HG02943 (cell line): ENCODE measurements at regions not wholly inside any gene's neighbourhood (a gene's known extent, or its start where the extent isn't known, plus 50 kb on each side); places are given as distances from the start of the nearest gene placed in this dataset.

Experiments
- ATAC-seq: cut with Tn5 transposase; IDR thresholded peaks from one replicate; pipeline ENCODE4 v1.9.1; 2021; ENCODE audit warnings: mild to moderate bottlenecking, low read depth, moderate library complexity; ENCODE audit not compliant: unreplicated experiment

DNA sequence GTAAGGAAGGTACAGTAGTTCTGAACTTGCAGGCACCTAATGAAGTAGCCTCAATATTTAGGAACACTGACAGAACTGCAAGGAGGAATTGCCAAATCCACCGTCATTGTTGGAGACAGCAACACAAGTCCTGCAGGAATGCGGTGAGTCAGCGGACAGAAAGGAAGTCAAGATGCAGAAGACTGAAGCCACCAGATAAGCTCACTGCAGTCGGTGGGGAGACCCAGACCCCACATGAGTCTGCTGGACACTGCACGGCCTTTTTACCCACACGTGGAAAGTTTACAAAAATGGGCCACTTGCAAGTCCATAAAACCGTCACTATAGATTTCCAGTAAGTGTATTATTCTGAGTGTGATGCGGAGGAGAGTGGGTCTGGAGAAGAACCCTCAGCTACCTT, 1471.6 kb downstream of the TBC1D22A start:
- ATAC-seq = no peak

DNA sequence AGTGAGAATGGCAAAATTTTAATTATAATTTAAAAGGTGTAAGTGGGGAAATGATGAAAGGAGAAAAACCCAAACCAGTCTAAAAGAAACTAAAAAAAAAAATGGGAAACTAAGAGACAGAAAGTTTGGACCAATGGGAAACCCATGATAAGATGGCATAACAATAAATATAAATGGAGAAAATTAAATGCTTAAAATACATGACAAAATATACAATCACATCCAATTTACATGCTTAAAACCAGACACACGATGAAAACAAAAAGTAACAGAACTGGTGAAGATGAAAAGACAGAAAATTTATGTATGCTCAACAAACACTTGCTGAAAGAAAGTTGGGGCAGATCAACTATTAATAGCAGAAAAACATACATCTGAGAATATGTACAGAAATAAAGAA, 1471.1 kb downstream of the TBC1D22A start:
- ATAC-seq = no peak

DNA sequence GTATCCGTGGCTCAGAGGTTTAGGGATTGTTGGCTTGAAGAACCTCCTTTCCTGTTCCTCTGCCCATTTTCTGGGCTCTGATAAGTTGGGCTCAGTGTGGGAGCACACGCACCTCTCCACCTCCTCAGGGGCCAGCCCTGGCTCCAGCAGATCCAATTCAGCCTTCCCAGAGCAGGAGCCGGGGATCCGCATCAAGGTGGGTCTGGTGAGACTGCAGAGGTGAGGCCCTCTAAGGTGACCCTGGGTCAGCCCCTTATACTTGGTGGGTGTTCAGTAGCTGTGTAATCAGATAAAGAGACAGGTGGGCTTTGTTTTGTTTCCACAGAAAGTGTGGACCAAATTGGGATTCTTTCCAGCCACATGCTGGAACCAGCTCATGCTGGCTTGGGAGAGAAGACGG, 1466.0 kb downstream of the TBC1D22A start:
- ATAC-seq = no peak

DNA sequence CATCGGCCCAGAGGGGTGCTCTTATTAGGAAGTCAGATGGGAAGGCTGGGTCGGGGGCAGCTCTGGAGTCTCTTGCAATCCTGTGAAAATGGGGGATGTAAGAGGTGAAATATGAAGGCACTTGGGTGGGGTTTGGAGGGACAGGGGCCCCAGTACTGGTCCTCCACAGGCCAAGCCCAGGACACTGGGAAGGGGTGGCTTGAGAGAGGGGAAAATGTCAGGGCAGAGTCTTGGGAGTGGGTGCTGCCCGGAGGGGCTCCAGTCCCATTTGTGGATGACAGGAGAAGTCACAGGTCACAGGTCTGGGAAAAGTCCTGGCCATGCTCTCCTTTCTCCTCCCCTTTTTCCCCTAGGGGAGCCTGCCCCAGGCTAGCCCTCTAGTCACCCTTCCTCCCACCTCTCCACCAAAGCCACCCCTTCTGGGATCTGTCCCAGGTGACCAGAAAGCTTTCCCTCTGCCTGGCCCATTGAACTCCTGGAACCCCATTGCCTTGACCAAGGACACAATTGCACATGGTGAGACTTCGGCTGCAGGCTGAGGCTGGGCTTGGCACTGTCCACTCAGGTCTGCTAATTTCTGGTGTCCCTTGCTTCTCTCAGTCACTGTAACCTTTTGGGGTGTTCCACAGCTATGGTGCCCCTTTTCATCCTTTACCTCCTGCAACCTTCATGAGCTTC, 1465.0 kb downstream of the TBC1D22A start:
- ATAC-seq = no peak

DNA sequence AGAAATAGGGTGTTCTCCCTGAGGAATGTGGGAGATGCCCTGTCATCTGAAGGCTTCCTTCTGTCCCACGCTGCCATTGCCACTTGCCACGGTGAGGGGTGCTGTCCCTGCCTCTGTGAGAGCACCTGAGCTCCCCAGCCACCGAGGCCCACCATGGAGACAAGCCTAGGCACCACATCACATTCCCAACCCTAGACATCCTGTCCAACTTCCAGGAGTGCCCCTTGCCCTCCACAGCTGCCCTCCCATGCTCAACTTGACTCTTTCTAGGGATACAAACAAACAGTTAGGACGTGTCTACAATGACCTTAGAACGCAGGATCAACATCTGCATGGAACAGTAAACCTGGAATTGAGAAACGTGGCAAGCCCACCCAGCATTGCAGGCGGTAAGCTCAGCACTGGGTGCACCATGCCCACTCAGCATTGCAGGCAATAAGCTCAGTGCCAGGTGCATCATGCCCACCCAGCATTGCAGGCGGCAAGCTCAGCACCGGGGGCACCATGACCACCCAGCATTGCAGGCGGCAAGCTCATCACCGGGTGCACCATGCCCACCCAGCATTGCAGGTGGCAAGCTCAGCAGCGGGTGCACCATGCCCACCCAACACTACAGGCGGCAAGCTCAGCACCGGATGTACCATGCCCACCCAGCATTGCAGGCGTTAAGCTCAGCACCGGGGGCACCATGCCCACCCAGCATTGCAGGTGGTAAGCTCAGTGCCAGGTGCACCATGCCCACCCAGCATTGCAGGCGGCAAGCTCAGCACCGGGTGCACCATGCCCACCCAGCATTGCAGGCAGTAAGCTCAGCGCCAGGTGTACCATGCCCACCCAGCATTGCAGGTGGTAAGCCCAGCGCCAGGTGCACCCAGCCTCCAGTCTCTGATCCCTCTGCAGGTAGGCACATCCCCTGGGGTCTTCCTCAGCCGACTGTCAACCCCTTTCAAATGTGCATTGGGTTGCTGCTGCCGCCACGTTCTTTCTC, 1463.9 kb downstream of the TBC1D22A start:
- ATAC-seq = no peak

DNA sequence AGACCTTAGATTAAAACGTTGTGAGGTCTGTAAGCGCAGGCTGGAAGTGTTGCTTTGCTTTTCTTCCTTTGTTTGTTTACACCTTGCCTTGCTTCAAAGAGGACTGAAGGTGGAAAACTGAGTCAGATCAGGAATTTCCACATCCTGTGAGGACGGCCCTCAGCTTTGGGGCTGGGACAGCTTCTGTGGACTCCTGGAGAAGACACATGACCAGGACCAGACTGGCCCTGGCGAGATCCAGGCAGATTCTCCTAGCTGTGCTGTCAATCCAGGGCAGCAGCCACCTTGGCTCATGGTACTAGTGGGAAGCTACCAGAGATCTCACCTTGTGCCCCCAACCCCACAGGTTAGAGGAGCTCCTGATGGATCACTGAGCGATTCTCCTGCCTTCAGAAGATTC, 1461.9 kb downstream of the TBC1D22A start:
- no peak for ATAC-seq

DNA sequence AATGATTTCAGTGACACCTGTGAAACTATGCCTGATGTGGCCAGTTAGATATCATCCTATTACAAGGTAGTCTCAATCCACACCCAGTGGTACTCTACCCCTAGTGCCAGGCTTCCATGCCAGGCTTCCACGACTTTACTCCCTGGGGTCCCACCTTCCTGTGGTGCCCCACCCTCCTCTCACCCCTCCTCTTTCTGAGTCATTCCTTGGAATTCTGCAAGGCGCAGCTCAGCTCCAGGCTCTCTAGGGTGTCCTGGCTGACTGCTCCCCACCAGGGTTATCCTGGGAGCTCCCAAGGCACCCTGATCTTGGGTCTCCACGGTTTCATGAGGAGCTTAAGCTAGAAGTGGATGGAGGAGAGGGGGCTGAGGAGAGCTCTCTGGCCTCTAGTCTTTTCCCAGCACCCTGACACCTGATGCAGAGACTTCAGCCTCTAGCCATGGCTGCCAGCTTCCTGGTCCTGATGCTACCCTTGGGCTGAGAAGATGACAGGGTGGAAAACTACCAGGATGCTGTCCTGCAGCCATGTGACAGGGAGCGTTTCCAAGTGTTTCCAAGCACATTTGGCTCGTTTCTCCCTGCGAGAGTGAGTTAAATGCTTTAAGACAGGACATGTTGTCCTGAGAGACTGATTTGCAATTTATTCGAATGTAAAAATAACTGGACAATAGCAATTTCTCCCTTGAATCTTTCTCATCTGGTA, 1461.2 kb downstream of the TBC1D22A start:
- no peak for ATAC-seq

DNA sequence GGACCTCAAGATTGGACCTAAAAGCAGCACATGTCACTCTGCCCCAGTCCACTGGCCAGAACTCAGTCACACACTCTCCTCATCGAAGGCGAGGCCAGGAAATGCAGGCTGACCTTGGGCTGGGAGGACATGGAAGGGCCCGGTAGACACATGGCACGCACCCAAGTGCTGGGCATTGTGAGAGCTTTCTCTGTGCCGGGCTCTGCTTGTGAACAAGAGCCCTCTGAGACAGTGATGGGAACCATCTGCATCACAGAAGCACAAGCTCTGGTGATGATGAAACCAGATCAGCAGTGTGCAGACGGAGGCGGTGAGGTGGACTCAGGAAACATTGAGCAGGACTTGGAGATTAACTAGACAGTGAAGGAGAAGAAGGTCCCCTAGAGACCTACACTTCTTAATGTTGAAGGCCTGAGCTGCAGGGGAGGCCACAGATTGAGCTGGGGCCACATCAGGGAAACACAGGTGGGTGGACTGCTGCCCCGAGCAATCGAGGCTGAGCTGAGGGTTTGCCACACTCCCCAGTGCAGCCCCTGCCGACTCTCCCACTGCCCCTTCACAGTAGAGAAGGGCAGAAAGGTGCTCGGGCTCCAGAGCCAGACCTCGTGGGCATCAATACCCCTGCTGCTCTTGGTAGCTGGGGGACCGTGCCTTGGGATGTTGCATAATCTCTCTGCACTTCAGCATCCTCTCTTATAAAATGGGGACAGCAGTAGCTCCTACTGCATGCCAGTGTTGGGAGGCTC, 1460.5 kb downstream of the TBC1D22A start:
- ATAC-seq = no peak

DNA sequence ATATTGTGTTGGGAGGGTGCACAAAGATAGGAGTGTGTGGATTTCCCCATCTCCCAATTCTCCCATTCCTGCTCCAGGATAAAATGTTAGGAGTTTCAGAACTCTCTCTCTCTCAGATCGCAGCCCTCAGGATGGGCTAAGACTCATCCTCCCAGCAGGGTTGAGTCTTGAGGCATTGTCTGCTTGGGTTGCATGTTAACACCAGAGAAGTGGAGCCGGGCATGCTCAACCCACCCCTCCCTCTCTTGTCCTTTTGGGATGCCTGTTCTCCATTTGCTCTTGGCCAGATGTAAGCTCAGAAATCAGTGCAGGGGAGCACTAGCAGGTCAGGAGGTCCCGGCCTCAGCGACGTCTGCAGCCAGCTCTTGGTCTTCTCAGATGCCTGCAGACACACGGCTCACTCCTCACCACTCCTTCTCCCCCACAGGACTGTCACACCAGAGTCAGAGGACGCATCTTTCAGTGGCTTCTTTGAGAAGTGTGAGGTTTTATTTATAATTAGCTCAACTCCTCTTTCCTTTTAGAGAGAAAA, 1456.5 kb downstream of the TBC1D22A start:
- no peak for ATAC-seq

DNA sequence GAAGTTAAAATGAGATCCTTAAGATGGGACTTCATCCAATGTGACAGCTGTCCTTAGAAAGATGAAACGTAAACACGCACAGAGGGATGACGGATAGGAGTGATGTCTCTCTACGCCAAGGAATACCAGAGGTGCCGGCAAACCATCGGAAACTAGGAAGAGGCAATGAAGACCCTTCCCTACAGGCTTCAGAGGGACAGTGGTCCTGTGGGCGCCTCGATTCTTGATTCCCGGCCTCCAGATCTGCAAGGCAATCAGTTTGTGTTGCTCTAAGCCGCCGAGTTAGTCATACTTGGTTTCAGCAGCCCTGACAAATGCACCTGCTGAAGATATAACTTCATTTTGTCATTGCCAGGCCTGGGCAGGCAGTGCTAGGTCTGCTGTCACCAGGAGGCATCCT, 1455.1 kb downstream of the TBC1D22A start:
- no peak for ATAC-seq

DNA sequence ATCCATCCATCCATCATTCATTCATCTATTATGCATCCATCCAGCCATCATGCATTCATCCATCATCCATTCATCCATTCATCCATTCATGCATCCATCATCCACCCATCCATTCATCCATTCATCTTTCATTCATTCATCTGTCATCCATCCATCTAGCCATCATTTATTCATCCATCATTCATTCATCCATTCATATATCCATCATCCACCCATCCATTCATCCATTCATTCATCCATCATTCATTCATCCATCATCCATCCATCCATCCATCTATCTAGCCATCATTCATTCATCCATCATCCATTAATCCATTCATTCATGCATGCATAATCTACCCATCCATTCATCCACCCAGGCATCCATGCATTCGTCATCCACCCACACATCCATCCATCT, 1450.3 kb downstream of the TBC1D22A start:
- no peak for ATAC-seq

DNA sequence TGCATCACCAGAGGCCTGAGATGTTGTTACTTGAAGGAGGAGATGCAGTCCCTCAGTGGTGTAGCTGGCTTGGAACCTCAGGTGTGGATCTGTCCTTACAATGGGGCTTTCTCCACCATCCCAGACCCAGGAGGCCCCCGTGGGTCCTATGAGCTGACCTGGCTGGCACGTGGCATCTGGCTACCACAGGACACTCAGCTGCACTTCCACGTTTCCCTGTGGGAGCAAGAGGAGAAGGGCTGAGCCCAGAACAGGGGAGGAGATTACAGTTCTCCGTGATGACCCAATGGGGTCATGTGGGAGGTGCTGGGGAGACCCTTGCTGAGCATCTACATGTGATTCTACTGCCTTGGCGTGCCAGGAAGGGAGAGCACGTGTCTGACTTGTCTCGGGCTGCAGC, 1448.4 kb downstream of the TBC1D22A start:
- no peak for ATAC-seq

DNA sequence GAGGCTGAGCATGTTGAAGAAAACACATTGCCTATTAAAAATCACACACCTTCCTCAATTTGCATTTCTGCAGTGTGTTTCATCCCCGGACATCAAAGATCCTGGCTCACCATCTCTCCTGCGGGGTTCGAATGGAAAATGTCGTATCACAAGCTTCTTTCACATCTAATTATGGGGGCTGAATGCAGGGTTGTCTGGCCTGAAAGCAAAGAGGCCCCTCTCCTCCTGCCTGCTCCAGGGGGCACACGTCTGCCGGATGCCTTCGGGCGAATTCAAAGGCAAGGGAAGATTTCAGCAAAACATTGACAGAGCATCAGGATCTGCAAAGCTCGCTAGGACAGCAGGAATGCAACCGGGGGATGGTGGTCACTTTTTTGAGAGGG, 1447.7 kb downstream of the TBC1D22A start:
- ATAC-seq = no peak

DNA sequence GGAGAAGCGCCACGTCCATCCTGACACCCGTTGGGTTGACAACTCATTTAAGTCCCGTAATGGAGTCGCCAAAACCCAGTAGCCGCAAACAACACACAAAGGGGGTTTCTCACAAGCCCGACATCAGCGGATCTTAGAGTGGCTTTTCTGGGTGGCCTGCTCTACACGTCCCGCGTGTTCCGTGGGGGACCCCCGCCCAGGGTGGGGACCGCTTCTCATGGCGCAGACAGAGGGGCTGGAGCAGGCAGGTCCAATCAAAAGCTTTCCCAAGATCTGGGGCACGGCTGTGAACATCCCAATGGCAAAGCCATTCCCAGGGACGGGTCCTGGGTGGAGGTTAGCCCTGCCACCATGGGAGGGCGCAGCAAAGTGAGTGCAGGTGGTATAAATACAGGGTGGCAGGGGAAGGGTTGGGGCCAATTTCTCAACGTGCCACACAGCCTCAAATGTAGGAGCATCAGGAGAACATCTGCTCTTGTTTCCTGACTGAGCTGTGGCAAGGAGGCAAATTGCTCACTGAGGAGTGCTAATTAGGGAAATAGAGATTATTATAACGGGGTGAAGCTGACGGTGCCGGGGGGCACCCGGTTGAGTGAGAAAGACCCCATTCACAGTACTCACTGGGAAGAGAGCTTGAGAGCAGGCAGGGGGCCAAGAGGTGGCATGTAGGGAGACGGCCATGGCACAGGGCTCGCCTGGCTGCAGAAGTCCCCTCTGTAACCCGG, 1447.2 kb downstream of the TBC1D22A start:
- ATAC-seq = no peak

DNA sequence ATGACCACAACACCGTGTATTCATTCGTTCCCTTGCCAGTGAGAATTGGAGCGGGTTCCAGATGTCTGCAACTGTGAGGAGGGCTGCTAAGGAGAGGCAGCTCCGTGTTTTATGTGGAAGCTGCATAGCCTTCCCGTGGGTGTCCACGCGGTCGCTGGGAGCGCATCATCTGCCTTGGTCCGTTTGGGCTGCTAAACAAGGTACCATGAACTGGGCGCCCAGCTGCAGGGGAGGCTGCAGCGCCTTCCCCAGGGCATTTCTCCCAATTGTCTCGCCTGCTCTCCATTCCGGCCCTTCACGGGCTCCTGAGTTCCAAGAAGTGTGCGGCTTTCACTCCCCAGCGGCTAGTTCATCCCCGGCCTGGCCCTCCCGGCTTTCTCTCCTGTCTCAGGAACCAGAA, 1446.4 kb downstream of the TBC1D22A start:
- no peak for ATAC-seq

DNA sequence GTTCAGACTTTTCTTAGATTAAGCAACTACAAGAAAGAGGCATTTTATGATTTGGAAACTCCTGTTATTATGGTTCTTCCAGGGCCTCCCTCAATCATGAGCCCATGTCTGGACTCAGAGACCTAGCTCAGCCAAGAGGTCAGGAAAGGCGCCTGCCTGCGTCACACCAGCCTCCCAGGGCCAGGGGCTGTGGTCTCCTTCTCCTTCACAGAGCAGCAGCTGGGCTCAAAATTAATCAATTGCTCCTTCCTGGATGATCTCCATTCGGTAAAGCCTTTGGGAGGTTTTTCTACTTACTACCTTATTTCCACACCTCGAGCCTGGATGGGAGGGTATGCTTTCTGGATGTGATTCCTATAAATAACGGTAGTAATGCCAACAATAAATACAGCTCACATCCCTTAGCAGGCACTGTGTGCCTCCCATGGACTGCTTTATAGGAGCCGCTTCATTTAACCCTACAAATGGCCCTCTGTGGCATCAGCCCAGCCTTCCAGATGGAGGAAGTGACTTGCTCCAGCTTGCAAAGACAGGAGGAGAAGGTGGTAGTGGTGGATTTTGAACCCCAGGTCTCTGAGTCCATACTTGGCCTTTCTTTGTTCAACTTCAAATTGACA, 1445.6 kb downstream of the TBC1D22A start:
- no peak for ATAC-seq

DNA sequence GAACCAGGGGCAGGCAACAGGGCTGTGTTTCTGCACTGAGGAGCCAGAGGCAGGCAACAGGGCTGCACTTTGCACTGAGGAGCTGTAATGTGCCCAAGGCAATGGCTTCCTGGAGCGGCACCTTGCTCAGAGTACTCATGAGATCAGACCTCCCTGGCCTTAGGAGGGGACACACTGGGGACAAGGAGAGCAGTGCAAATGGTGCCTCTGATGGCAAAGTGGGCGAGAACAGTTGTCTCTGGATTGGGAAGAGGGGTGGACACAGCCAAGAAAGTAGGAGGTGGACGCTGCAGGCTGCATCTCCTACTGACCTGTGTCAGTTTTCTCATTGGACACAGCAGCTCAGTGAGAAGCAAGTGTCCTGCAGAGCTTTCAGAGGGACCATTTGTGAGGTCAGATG, 1443.3 kb downstream of the TBC1D22A start:
- no peak for ATAC-seq

DNA sequence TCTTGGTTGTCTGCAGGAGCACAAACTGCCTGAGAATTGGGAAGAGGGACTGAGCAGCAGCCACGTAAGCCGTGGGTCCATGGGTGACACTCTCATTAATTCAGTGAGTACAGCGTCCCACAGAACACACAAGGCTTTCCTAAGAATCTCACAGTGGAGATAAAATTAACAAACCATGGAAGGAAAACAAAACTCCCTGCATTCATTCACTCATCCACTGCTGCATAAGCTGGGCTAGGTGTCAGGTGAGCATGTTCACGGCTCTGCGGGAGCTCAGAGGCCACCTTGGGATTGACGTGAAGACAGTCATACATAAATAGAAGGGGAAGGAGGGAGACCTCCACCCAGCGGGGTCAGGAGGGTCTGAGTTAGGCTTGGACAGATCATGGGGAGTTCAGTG, 1442.7 kb downstream of the TBC1D22A start:
- ATAC-seq = no peak

DNA sequence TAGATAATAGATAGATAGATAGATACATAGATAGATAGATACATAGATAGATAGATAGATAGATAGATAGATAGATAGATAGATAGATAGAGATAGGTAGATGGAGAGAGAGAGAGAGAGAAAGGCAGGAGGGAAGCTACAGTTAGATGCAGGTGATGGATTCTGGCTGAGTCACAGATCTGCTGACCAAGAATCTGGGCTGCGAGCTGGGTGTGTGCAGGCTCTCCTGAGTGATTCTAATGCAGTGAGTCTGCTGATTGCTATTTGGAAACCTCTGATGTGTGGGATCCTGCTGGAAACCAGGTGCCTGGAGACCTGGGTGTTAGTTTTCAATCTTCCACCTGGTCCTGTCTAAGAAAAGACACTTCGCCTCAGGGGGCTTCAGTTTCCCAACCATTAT, 1441.8 kb downstream of the TBC1D22A start:
- ATAC-seq = no peak
